Stimulated activated CD4-positive, alpha-beta T cell treated with anti-CD3 and anti-CD28 coated beads, Interleukin-2, amount 100 ng/mL, for 4 hours (primary cell): ENCODE measurements at regions not wholly inside any gene's neighbourhood (a gene's known extent, or its start where the extent isn't known, plus 50 kb on each side); places are given as distances from the start of the nearest gene placed in this dataset.

Source experiments
- DNase-seq: peaks from one replicate; pipeline ENCODE4 v3.0.0-alpha.2; 2020; ENCODE audit warnings: low read depth

GRCh38 chr7:156127166-156128134, 315.2 kb upstream of the SHH start:
- no peak for DNase-seq

- DNase-seq = no peak
Measured at GRCh38 chr7:156125841-156126730, 313.8 kb upstream of the SHH start.

GRCh38 chr7:156124356-156124755, 312.1 kb upstream of the SHH start:
- no peak for DNase-seq

GRCh38 chr7:156123362-156123761, 311.1 kb upstream of the SHH start:
- DNase-seq = no peak

GRCh38 chr7:156122752-156123354, 310.6 kb upstream of the SHH start:
- no peak for DNase-seq

GRCh38 chr7:156121956-156122355, 309.7 kb upstream of the SHH start:
- DNase-seq = no peak

GRCh38 chr7:156121434-156121833, 309.2 kb upstream of the SHH start:
- no peak for DNase-seq

GRCh38 chr7:156120552-156120951, 308.3 kb upstream of the SHH start:
- no peak for DNase-seq

- DNase-seq = no peak
Measured at GRCh38 chr7:156119771-156120170, 307.5 kb upstream of the SHH start.

- no peak for DNase-seq
Measured at GRCh38 chr7:156118248-156118645, 306.0 kb upstream of the SHH start.

GRCh38 chr7:156117542-156118247, 305.4 kb upstream of the SHH start:
- DNase-seq = no peak

- DNase-seq = no peak
Measured at GRCh38 chr7:156116514-156117215, 304.4 kb upstream of the SHH start.

- no peak for DNase-seq
Measured at GRCh38 chr7:156115582-156115981, 303.3 kb upstream of the SHH start.

GRCh38 chr7:156113731-156114130, 301.5 kb upstream of the SHH start:
- no peak for DNase-seq

- DNase-seq = no peak
Measured at GRCh38 chr7:156109988-156110387, 297.7 kb upstream of the SHH start.

- no peak for DNase-seq
Measured at GRCh38 chr7:156109076-156109475, 296.8 kb upstream of the SHH start.

- DNase-seq = no peak
Measured at GRCh38 chr7:156107957-156108356, 295.7 kb upstream of the SHH start.

- no peak for DNase-seq
Measured at GRCh38 chr7:156106107-156106426, 293.8 kb upstream of the SHH start.

GRCh38 chr7:156105337-156106106, 293.3 kb upstream of the SHH start:
- DNase-seq = no peak

GRCh38 chr7:156104501-156105336, 292.5 kb upstream of the SHH start:
- DNase-seq = no peak
